Kidney glomerular epithelial cell (primary cell): ENCODE measurements at regions not wholly inside any gene's neighbourhood (a gene's known extent, or its start where the extent isn't known, plus 50 kb on each side); places are given as distances from the start of the nearest gene placed in this dataset.
A peak's percentile ranks its signal among the peaks of the same experiment; 100 is the strongest.
"Not testable (repeated sequence)": the region's sequence is repeated elsewhere in the genome, so short reads cannot be mapped to it uniquely, and the experiment has no call there.

Experiments
- DNase-seq: peaks from one replicate; lab custom pipeline; 2025; lab: John Stamatoyannopoulos, UW

- no peak for DNase-seq
These were observed 502.4 kb upstream of the PTCHD4 start for GRCh38 chr6:48613231-48613949.

- DNase-seq: no peak
These were observed 500.3 kb upstream of the PTCHD4 start for GRCh38 chr6:48611332-48611731.

GRCh38 chr6:48610846-48611245 is 499.8 kb upstream of the PTCHD4 start:
- no peak for DNase-seq

- no peak for DNase-seq
These were observed 495.6 kb upstream of the PTCHD4 start for GRCh38 chr6:48606618-48607017.

- no peak for DNase-seq
These were observed 487.0 kb upstream of the PTCHD4 start for GRCh38 chr6:48597951-48598350.

- DNase-seq: no peak
These were observed 485.8 kb upstream of the PTCHD4 start for GRCh38 chr6:48596830-48597229.

GRCh38 chr6:48591158-48591557 is 480.2 kb upstream of the PTCHD4 start:
- not testable (repeated sequence) for DNase-seq

- no peak for DNase-seq
These were observed 473.8 kb upstream of the PTCHD4 start for GRCh38 chr6:48584846-48585245.

- DNase-seq: no peak
These were observed 459.7 kb upstream of the PTCHD4 start for GRCh38 chr6:48570656-48571055.

- DNase-seq: no peak
These were observed 457.9 kb upstream of the PTCHD4 start for GRCh38 chr6:48568856-48569255.

- DNase-seq: peak; percentile 79
These were observed 456.0 kb upstream of the PTCHD4 start for GRCh38 chr6:48567016-48567415.

GRCh38 chr6:48564036-48564820 is 453.2 kb upstream of the PTCHD4 start:
- no peak for DNase-seq

GRCh38 chr6:48563433-48563832 is 452.4 kb upstream of the PTCHD4 start:
- DNase-seq: no peak

- peak; percentile 25 for DNase-seq
These were observed 449.4 kb upstream of the PTCHD4 start for GRCh38 chr6:48560408-48560807.

GRCh38 chr6:48553467-48554189 is 442.6 kb upstream of the PTCHD4 start:
- DNase-seq: no peak

GRCh38 chr6:48552905-48553304 is 441.9 kb upstream of the PTCHD4 start:
- DNase-seq: no peak

- DNase-seq: no peak
These were observed 439.6 kb upstream of the PTCHD4 start for GRCh38 chr6:48550603-48551002.

- no peak for DNase-seq
These were observed 431.2 kb upstream of the PTCHD4 start for GRCh38 chr6:48542191-48542590.

GRCh38 chr6:48541649-48542048 is 430.7 kb upstream of the PTCHD4 start:
- peak; percentile 6 for DNase-seq

- peak; percentile 96 for DNase-seq
These were observed 424.6 kb upstream of the PTCHD4 start for GRCh38 chr6:48535582-48536009.

GRCh38 chr6:48530978-48531377 is 420.0 kb upstream of the PTCHD4 start:
- DNase-seq: not testable (repeated sequence)

GRCh38 chr6:48525849-48526248 is 414.9 kb upstream of the PTCHD4 start:
- no peak for DNase-seq

GRCh38 chr6:48520951-48521350 is 410.0 kb upstream of the PTCHD4 start:
- DNase-seq: no peak
